Activated naive CD4-positive, alpha-beta T cell treated with anti-CD3 and anti-CD28 coated beads, Interleukin-2, amount 10 ng/mL, durations not matched to agents 7 days and 5 days (primary cell): ENCODE measurements at regions not wholly inside any gene's neighbourhood (a gene's known extent, or its start where the extent isn't known, plus 50 kb on each side); places are given as distances from the start of the nearest gene placed in this dataset.
"Not testable (repeated sequence)": the region's sequence is repeated elsewhere in the genome, so short reads cannot be mapped to it uniquely, and the experiment has no call there.

Source experiments
- CTCF ChIA-PET: fragments of 350-600 bp; sonication (Branson Sonifier 250); formaldehyde crosslinking; loops from one replicate; lab custom pipeline; 2021; ENCODE audit warnings: antibody characterized with exemption; lab: Charles Lee
- DNase-seq: peaks from one replicate; pipeline ENCODE4 v3.0.0-alpha.2; 2020
- H3K27ac Mint-ChIP-seq: one replicate; pipeline ENCODE4 v1.8.0; 2021; ENCODE audit warnings: mild to moderate bottlenecking, moderate library complexity, mixed read lengths
- H3K27me3 Mint-ChIP-seq: one replicate; pipeline ENCODE4 v1.8.0; 2021; ENCODE audit warnings: mild to moderate bottlenecking, mixed read lengths
- H3K36me3 Mint-ChIP-seq: one replicate; pipeline ENCODE4 v1.8.0; 2021; ENCODE audit warnings: mixed read lengths
- H3K4me1 Mint-ChIP-seq: one replicate; pipeline ENCODE4 v1.8.0; 2021; ENCODE audit warnings: mixed read lengths
- H3K4me3 Mint-ChIP-seq: one replicate; pipeline ENCODE4 v1.8.0; 2021; ENCODE audit warnings: mild to moderate bottlenecking, moderate library complexity, mixed read lengths
- H3K9me3 Mint-ChIP-seq: one replicate; pipeline ENCODE4 v1.8.0; 2021; ENCODE audit warnings: mixed read lengths

DNA sequence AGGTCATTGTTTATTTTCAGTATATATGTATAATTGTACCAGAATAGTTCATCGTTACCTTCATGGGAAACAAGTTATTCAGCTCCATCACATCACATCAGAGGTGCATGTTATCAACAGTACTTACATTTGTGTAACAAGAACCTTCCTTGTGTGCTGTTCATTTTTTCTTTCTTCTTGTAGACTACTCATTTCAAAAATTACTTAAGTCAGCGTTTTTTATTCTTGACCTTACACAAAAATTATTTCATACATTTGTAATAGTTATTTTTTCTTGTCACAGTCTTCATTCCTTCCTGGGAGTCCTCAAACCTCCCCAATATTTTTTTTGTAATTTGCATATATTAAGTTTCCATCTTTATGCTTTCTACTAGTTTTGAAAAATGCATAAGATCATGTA lies 725.7 kb upstream of the ADGRB3 start:
- no peaks in the 10 kb centered on the region for H3K36me3 Mint-ChIP-seq
- CTCF ChIA-PET = no interaction called here
- H3K27me3 Mint-ChIP-seq = no peaks in the 10 kb centered on the region
- peaks cover 3% of the 10 kb centered on the region for H3K9me3 Mint-ChIP-seq
- no peaks in the 10 kb centered on the region for H3K4me1 Mint-ChIP-seq
- no peak overlapping the region for H3K27ac Mint-ChIP-seq
- no peak overlapping the region for H3K4me3 Mint-ChIP-seq
- no peak for DNase-seq

DNA sequence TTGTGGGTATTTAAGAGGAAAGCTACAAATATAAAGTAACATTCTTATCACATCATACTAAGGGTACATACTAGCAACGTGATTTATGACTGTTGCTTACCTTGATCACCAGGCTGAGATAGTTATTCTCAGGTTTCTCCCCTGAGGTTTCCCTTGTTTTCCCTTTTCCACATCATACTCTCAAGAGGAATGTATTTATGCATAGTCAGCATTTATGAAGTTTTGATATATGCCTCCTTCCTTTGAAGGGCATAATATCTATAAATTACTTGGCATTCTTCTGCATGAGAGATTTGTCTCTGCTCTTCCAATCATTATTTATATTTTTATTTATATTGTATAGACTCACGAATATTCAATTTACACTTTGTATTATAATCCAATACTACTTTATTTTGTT lies 726.7 kb upstream of the ADGRB3 start:
- no peak overlapping the region for H3K4me3 Mint-ChIP-seq
- H3K36me3 Mint-ChIP-seq = no peaks in the 10 kb centered on the region

DNA sequence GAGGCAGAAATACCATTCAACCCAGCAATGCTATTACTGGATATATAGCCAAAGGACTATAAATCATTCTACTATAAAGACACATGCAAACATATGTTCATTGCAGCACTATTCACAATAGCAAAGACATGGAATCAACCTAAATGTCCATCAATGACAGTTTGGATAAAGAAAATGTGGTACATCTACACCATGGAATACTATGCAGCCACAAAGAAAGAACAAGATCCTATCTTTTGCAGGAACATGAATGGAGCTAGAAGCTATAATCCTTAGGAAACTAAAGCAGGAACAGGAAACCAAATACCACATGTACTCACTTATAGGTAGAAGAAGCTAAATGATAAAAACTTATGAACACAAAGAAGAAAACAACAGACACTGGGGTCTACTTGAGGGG lies 730.3 kb upstream of the ADGRB3 start:
- H3K4me1 Mint-ChIP-seq, H3K27ac Mint-ChIP-seq, DNase-seq, CTCF ChIA-PET, H3K36me3 Mint-ChIP-seq, H3K27me3 Mint-ChIP-seq, H3K4me3 Mint-ChIP-seq: not testable (repeated sequence)
- H3K9me3 Mint-ChIP-seq = peaks cover 14% of the 10 kb centered on the region

More for the DNA sequence above, 726.7 kb upstream of the ADGRB3 start:
- no peak for DNase-seq
- CTCF ChIA-PET = no interaction called here
- no peak overlapping the region for H3K27ac Mint-ChIP-seq
- peaks cover 4% of the 10 kb centered on the region for H3K9me3 Mint-ChIP-seq
- no peaks in the 10 kb centered on the region for H3K4me1 Mint-ChIP-seq
- H3K27me3 Mint-ChIP-seq = no peaks in the 10 kb centered on the region

DNA sequence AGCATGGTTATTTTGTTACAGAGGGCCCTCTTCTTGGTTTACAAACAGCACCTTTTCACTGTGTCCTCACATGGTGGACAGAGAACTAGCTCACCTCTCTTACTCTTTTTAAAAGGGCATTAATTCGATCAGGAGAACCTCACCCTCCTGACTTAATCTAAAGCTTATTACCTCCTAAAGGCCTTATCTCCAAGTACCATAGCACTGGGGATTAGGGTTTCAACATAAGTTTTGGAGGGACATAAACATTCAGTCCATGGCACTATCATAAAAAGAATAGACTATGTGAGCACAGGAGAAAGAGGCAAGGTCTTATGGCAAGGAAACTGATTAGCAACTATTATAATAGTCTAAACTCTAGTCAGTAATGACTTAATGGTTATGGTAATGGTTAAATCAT lies 736.2 kb upstream of the ADGRB3 start:
- DNase-seq = no peak
- CTCF ChIA-PET = no interaction called here
- H3K27ac Mint-ChIP-seq = no peak overlapping the region
- no peaks in the 10 kb centered on the region for H3K27me3 Mint-ChIP-seq
- peaks cover 11% of the 10 kb centered on the region for H3K9me3 Mint-ChIP-seq
- H3K4me1 Mint-ChIP-seq = no peaks in the 10 kb centered on the region
- H3K4me3 Mint-ChIP-seq = no peak overlapping the region
- no peaks in the 10 kb centered on the region for H3K36me3 Mint-ChIP-seq

DNA sequence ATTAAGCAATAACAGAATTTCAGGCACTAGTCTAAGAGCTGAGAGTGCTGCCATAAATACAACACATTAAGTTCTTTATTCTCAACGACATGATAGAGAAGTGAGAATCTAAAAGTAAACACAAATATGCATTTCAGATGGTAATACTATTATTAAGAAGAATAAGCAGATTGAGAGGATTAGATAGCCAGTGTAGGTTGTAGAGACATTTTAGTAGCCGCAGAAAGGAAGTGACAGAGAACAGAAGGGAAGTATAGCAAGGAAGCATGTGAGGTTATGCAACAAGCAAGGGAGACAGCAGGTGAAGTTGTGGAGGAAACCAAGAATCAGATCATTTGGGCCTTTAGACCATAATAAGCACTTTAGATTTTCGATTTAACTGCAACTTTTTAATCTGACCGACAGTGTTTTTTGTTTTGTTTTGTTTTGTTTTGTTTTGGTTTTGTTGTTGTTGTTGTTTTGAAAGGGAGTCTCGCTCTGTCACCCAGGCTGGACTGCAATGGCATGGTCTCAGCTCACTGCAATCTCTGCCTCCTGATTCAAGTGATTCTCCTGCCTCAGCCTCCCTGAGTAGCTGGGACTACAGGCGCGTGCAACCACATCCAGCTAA lies 737.0 kb upstream of the ADGRB3 start:
- Mint-ChIP-seq H3K27me3 (no peaks in the 10 kb centered on the region), H3K9me3 (peaks cover 9% of the 10 kb centered on the region), H3K4me1 (no peaks in the 10 kb centered on the region), H3K4me3 (no peak overlapping the region), H3K36me3 (no peaks in the 10 kb centered on the region), H3K27ac (no peak overlapping the region)
- no peak for DNase-seq
- CTCF ChIA-PET = no interaction called here

DNA sequence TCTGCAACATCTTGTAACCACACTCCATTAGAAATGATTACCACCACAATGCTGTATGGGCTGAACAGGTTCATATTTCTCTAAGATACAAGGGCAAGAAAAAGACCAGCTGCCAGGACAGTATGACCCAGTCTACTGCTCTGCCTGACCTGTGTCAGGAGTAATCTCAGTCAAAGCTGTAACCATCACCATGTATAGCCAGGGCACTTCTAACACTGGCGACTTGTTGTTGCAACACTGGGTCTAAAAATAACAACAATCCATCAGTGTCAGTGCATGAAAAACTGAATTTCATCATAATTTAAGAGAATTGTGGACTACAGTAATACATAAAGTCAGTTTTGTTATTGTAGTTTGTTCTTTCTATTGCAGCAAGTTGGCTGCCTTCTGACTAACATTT lies 738.6 kb upstream of the ADGRB3 start:
- Mint-ChIP-seq H3K4me1 (no peaks in the 10 kb centered on the region), H3K4me3 (no peak overlapping the region), H3K36me3 (no peaks in the 10 kb centered on the region), H3K27me3 (no peaks in the 10 kb centered on the region), H3K9me3 (peaks cover 2% of the 10 kb centered on the region), H3K27ac (no peak overlapping the region)
- DNase-seq = no peak
- CTCF ChIA-PET = no interaction called here

DNA sequence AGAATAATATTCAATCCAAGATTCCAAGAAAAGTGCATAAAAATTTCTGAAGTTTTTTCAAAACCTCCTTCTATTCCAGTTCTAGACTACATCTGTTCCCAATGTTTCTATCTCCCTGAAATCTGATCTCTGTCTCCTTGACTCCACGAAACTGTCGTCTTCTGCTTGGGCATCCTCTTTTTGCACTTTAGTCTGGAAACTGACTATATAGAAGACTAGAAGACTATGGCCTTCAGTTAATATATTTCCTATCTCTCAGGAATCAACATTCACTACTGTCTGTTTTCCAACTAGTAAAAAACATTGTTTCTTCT lies 745.4 kb upstream of the ADGRB3 start:
- Mint-ChIP-seq H3K4me1 (no peaks in the 10 kb centered on the region), H3K36me3 (no peaks in the 10 kb centered on the region), H3K27me3 (no peaks in the 10 kb centered on the region), H3K9me3 (peaks cover 22% of the 10 kb centered on the region), H3K27ac (no peak overlapping the region), H3K4me3 (no peak overlapping the region)
- CTCF ChIA-PET = no interaction called here
- DNase-seq = no peak

DNA sequence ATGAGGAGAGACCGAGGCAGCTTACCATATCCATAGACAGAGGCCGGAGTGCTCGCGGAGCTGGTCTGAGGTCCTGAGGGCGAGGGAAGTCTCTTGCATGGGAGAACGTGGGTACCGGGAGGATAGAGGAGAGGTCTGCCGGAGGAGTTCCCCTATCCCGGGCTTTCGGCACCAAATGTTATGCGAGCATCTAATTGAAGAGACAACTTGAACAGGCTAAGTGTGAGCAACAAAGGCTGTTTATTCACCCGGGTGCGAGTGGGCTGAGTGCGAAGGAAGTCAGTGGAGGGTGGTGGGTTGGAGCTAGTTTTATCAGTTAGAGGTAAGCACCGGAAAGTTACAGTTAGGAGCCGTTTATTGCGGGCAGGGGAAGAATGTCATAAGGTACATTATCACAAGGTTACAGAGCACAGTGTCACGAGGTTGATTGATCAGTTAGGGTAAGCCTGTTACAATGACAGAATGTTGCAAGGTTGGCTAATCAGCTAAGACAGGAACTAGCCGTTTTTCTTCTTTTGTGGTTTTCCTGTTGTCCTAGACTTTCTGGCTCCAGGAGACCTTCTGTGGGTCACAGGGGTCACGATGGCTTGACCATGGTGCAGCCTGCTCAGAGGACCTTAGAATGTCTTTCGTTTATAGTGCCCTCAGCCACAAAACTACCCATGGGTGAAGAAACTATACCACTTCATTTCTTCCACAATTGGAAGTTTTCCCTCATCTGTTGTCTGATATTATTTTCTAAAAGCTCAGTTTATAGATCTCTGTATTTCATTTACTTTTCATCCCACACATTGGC lies 746.0 kb upstream of the ADGRB3 start:
- peaks cover 22% of the 10 kb centered on the region for H3K9me3 Mint-ChIP-seq
- no peaks in the 10 kb centered on the region for H3K27me3 Mint-ChIP-seq
- no peaks in the 10 kb centered on the region for H3K36me3 Mint-ChIP-seq
- H3K27ac Mint-ChIP-seq = no peak overlapping the region
- no peaks in the 10 kb centered on the region for H3K4me1 Mint-ChIP-seq
- DNase-seq = no peak
- no peak overlapping the region for H3K4me3 Mint-ChIP-seq
- CTCF ChIA-PET = no interaction called here

DNA sequence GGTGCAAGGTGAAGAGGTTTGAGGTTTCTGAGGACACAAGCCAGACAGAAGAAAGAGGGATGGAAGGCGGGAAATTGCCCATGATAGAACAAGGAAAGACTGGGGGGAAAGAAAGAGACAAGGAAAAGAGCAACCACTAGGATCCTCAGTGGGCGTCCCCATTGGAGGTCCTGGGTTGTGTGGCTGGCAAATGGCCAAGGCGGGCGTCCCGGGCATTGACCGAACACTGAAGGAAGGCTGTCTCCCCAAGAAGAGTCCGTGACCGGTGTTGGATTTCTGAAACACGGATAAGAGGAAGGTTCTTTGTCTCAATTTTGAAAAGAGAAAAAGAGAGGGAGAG lies 746.6 kb upstream of the ADGRB3 start:
- DNase-seq = no peak
- Mint-ChIP-seq H3K4me1 (no peaks in the 10 kb centered on the region), H3K27me3 (no peaks in the 10 kb centered on the region), H3K9me3 (peaks cover 22% of the 10 kb centered on the region), H3K36me3 (no peaks in the 10 kb centered on the region), H3K27ac (no peak overlapping the region), H3K4me3 (no peak overlapping the region)
- CTCF ChIA-PET = no interaction called here

DNA sequence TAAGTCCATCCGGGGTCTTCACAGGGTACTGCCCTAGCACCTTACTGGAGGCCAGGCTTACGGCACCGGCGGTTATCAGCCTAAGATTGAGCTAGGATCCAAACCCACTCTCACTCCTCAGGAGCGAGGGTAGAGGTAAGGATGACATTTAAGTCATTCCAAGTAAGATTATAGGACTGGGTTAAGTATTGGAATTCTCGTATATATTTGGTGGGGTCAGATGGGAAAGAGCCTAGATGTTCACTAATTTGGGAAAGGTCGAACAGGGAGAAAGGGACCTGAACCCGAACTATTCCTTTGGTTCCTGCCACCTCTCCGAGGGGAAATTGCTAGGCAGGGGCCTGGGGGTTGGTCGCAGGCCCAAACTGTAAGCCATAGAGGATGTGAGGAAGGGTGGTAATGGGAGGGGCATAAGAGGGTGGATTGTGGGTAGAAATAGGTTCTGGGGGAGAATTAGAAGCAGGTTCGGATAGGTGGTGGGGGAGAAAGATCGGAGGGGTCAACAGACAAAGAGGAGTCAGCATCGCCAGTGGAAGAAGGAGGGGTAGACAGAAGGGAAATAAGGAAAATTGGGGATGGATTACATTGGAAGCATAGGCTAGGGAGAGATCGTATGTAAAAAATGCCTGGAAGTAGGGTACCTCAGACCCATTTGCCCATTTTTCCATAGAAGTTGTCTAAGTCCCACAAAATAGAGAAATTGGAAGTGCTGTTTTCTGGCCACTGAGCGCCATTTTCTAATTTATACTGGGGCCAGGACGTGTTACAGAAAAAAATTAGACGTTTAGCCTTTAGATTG lies 747.1 kb upstream of the ADGRB3 start:
- Mint-ChIP-seq H3K9me3 (peaks cover 22% of the 10 kb centered on the region), H3K36me3 (no peaks in the 10 kb centered on the region), H3K27ac (no peak overlapping the region), H3K4me3 (no peak overlapping the region), H3K27me3 (no peaks in the 10 kb centered on the region), H3K4me1 (no peaks in the 10 kb centered on the region)
- no peak for DNase-seq
- CTCF ChIA-PET = no interaction called here

DNA sequence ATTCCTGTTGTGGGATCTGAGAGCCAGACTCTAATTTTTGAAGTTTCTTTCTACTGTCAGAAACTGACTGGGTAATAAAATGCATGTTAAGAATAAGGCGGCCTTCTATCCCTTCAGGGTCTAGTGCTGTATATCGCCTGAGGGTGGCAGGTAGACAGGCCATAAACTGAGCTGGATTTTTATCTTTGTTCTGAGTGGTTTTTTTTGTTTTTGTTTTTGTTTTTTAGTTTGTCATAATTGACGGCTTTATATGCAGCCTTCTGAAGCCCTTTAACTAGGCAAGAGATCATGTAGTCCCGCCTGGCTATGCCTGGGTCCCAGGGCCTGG lies 747.7 kb upstream of the ADGRB3 start:
- no peak overlapping the region for H3K4me3 Mint-ChIP-seq
- H3K36me3 Mint-ChIP-seq = no peaks in the 10 kb centered on the region
- CTCF ChIA-PET = no interaction called here
- no peak overlapping the region for H3K27ac Mint-ChIP-seq
- H3K4me1 Mint-ChIP-seq = no peaks in the 10 kb centered on the region
- no peaks in the 10 kb centered on the region for H3K27me3 Mint-ChIP-seq
- no peak for DNase-seq
- peaks cover 22% of the 10 kb centered on the region for H3K9me3 Mint-ChIP-seq

DNA sequence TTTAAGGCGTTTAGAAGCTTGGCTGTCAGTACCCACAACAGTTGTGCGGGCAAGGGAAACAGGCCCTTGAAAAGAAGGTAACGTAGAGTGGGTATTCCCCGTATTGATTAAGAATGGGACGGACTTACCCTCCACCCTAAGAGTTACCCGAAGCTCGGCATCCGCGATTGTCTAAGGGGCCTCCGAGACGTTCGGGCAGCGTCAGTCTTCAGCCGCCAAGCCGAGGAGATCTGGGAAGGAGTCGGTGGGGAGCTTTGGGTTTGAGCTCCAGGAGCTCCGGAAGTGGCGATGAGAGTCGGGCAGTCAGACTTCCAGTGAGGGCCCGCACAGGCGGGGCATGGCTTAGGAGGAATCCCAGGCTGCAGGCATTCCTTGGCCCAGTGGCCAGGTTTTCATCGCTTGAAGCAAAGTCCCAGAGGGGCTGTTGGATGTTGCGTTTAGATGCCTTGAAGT lies 748.2 kb upstream of the ADGRB3 start:
- Mint-ChIP-seq H3K4me3 (no peak overlapping the region), H3K27me3 (no peaks in the 10 kb centered on the region), H3K4me1 (no peaks in the 10 kb centered on the region), H3K36me3 (no peaks in the 10 kb centered on the region), H3K9me3 (peaks cover 22% of the 10 kb centered on the region), H3K27ac (no peak overlapping the region)
- no peak for DNase-seq
- CTCF ChIA-PET = no interaction called here

DNA sequence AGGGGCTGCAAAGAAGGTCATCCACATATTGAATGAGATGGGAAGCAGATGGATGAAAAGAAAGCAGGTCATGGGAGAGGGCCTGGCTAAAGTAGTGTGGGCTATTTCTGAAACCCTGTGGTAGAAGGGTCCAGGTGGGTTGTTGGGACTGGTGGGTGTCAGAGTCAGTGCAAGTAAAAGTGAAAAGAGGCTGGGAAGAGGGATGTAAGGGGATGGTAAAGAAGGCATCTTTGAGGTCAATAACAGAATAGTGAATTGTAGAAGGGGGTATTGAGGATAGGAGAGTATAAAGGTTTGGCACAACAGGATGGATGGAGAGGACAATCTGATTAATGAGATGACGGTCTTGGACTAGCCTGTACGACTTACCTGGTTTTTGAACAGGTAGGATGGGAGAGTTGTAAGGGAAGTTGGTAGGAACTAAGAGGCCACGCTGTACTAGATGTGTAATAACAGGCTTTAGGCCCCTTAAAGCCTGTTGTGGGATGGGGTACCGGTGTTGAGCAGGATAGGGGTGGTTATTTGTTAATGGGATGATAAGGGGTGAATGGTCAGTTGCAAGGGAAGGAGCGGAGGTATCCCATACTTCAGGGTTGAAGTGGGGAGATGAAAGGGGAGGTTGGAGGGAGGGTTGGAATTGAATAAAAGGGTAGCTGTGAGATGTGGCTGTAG lies 748.9 kb upstream of the ADGRB3 start:
- Mint-ChIP-seq H3K27me3 (no peaks in the 10 kb centered on the region), H3K27ac (no peak overlapping the region), H3K4me1 (no peaks in the 10 kb centered on the region), H3K36me3 (no peaks in the 10 kb centered on the region), H3K9me3 (peaks cover 22% of the 10 kb centered on the region), H3K4me3 (no peak overlapping the region)
- DNase-seq = no peak
- CTCF ChIA-PET = no interaction called here

DNA sequence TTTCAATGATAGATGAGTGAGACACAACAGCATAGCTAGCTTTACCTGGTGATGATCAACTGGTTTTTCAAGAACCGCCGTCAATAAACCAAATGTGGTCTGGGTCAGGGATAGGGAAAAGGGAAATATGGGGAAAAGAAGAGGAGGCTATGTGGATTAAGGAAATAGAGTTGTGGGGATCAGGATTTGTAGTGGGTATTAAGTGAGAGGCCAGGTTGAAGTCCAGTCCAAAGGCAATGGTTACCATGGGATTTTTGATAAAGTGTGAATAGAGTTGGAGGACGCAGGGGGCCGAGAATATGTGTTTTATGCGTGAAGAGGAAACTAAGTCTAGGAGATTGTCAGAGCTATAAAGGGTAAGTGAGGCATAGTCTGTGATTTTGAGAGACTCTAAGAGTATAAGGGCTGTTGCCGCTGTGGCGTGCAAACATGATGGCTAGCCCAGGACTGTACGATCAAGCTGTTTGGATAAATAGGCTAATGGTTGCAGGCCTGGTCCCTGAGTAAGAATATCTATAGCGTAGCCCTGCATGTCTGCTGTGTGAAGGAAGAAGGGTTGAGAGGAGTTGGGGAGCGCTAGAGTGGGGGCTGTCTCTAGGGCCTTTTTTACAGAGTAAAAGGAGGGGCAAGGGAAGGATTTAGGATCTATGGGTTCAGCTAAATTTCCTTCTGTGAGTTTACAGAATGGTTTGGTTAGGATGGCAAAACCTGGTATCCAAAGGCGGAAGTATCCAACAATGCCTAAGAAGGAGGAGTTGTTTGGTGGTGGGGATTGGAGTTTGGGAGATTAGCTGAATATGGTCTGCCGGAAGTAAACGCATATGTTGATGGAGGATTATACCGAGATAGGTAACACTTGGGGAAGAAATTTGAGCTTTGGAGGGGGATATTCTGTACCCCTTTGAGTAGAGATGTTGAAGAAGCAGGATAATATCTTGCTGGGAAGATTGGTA lies 749.7 kb upstream of the ADGRB3 start:
- Mint-ChIP-seq H3K27ac (no peak overlapping the region), H3K4me1 (no peaks in the 10 kb centered on the region), H3K27me3 (no peaks in the 10 kb centered on the region), H3K9me3 (peaks cover 22% of the 10 kb centered on the region), H3K36me3 (no peaks in the 10 kb centered on the region), H3K4me3 (no peak overlapping the region)
- DNase-seq = no peak
- CTCF ChIA-PET = no interaction called here
